Upper lobe of left lung (tissue), 4 donors: ENCODE measurements at regions not wholly inside any gene's neighbourhood (a gene's known extent, or its start where the extent isn't known, plus 50 kb on each side); places are given as distances from the start of the nearest gene placed in this dataset.

Experiments
- CTCF ChIP-seq, 6 experiments: fragments of 450-650 bp in 4 of 6; fragments of 200-600 bp in 2 of 6; sonication (generic) in 2 of 6; IDR thresholded peaks; one replicate each; pipeline ENCODE4 v1.5.1; 2016 to 2019; ENCODE audit warnings: antibody characterized with exemption in 6 of 6
- EP300 ChIP-seq, 4 donors: sonication (generic); formaldehyde crosslinking; IDR thresholded peaks; one replicate each; pipeline ENCODE4 v1.5.1; 2017; ENCODE audit warnings: antibody characterized with exemption in 4 of 4, control low read depth in 2 of 4
- POLR2AphosphoS5 ChIP-seq, 2 donors: sonication (generic); formaldehyde crosslinking; IDR thresholded peaks; one replicate each; pipeline ENCODE4 v1.5.1; 2017; ENCODE audit warnings: antibody characterized with exemption in 2 of 2

- TF ChIP-seq EP300 (IDR thresholded peaks at IDR 0.05) = no peak
- no peak for TF ChIP-seq CTCF (IDR thresholded peaks at IDR 0.05)
- no peak for TF ChIP-seq POLR2AphosphoS5 (IDR thresholded peaks at IDR 0.05)
These were observed 186.7 kb upstream of the GALNTL6 start for GRCh38 chr4:171626554-171626953.
